A549 (cell line): ENCODE measurements at regions not wholly inside any gene's neighbourhood (a gene's known extent, or its start where the extent isn't known, plus 50 kb on each side); places are given as distances from the start of the nearest gene placed in this dataset.

Experiments used
- ATAC-seq, 2 experiments: fragments of 200-7000 bp in 1 of 2; fragments of >200 bp in 1 of 2; cut with Nextera tagmentation in 1 of 2; cut with Tn5 transposase in 1 of 2; 3 replicates each; pipeline versions ENCODE4 v1.8.0 to v1.9.1; 2018 to 2020; ENCODE audit warnings: mild to moderate bottlenecking in 1 of 2, moderate library complexity in 1 of 2
- CTCF ChIA-PET: fragments of 300-600 bp; sonication (Branson Sonifier 250); formaldehyde crosslinking; extraction: SDS; loops from one replicate; lab custom pipeline; 2021; ENCODE audit warnings: antibody characterized with exemption, inconsistent platforms; lab: Yijun Ruan, JAX
- POLR2A ChIA-PET: fragments of 350-600 bp; formaldehyde crosslinking; extraction: SDS; loops from one replicate; lab custom pipeline; 2021; ENCODE audit warnings: antibody characterized with exemption, inconsistent platforms; lab: Yijun Ruan, JAX
- DNase-seq, 2 experiments: peaks; one replicate each; pipeline versions ENCODE4 v3.0.0 to v3.0.0-alpha.2; 2011 to 2016; ENCODE audit warnings: low read depth in 1 of 2, low spot score in 1 of 2
- FAIRE-seq: peaks from 2 replicates; lab custom pipeline; 2011; peaks lifted over from hg19 to GRCh38; lab: Jason Lieb, UNC
- H3K27ac ChIP-seq, 2 experiments: fragments of >200 bp; sonication (Bioruptor Twin); formaldehyde crosslinking; 3 replicates each; pipeline ENCODE4 v1.5.1; 2016 to 2017
- H3K4me1 ChIP-seq: fragments of >200 bp; sonication (Bioruptor Twin); formaldehyde crosslinking; 3 replicates; pipeline ENCODE4 v1.6.1; 2016
- H3K4me2 ChIP-seq: fragments of >200 bp; sonication (Bioruptor Twin); formaldehyde crosslinking; 3 replicates; pipeline ENCODE4 v1.6.1; 2016
- H3K4me3 ChIP-seq: fragments of >200 bp; sonication (Bioruptor Twin); formaldehyde crosslinking; 3 replicates; pipeline ENCODE4 v1.5.1; 2016
- H3K9me3 ChIP-seq: fragments of >200 bp; sonication (Bioruptor Twin); formaldehyde crosslinking; 3 replicates; pipeline ENCODE4 v1.6.1; 2016
- BCL3 ChIP-seq: fragments of >200 bp; sonication (Bioruptor Twin); formaldehyde crosslinking; IDR thresholded peaks from 3 replicates; pipeline ENCODE4 v1.6.1; 2016
- CBX8 ChIP-seq: fragments of 200-600 bp; sonication (generic); IDR thresholded peaks from 2 replicates; pipeline ENCODE4 v1.6.1; 2016
- CHD2 ChIP-seq: fragments of 150-350 bp; IDR thresholded peaks from 2 replicates; pipeline ENCODE4 v1.6.1; 2014; ENCODE audit warnings: low read length; ENCODE audit not compliant: partially characterized antibody
- CTCF ChIP-seq: fragments of >200 bp; sonication (Bioruptor Twin); formaldehyde crosslinking; IDR thresholded peaks from 3 replicates; pipeline ENCODE4 v1.5.1; 2016
- E2F6 ChIP-seq: IDR thresholded peaks from 2 replicates; pipeline ENCODE4 v1.6.1; 2012; ENCODE audit warnings: low read depth, borderline replicate concordance
- ELK1 ChIP-seq: fragments of 150-350 bp; IDR thresholded peaks from 2 replicates; pipeline ENCODE4 v1.6.1; 2014; ENCODE audit warnings: low read depth, mild to moderate bottlenecking, low read length
- GATA3 ChIP-seq: IDR thresholded peaks from 2 replicates; pipeline ENCODE4 v1.6.1; 2012; ENCODE audit warnings: borderline replicate concordance
- HES2 ChIP-seq: fragments of >200 bp; sonication (Bioruptor Twin); formaldehyde crosslinking; IDR thresholded peaks from 2 replicates; pipeline ENCODE4 v1.6.1; 2016
- HEYL ChIP-seq: fragments of 250-450 bp; sonication (Bioruptor Pico); IDR thresholded peaks from 2 replicates; pipeline ENCODE4 v1.8.0; 2021; ENCODE audit warnings: mild to moderate bottlenecking, moderate library complexity
- HOXB13 ChIP-seq: fragments of 250-450 bp; sonication (Bioruptor Pico); IDR thresholded peaks from 2 replicates; pipeline ENCODE4 v1.5.0; 2020; ENCODE audit warnings: low read depth, mild to moderate bottlenecking, moderate library complexity
- JUN ChIP-seq, 2 experiments: fragments of >200 bp; sonication (Bioruptor Twin); formaldehyde crosslinking; IDR thresholded peaks; 2 replicates in 1 of 2; 3 replicates in 1 of 2; pipeline ENCODE4 v1.6.1; 2016 to 2017
- JUNB ChIP-seq: fragments of >200 bp; sonication (Bioruptor Twin); formaldehyde crosslinking; IDR thresholded peaks from 2 replicates; pipeline ENCODE4 v1.6.1; 2016
- KDM1A ChIP-seq: fragments of 200-600 bp; sonication (generic); IDR thresholded peaks from 2 replicates; pipeline ENCODE4 v1.6.1; 2016; ENCODE audit warnings: low read depth, mild to moderate bottlenecking
- MAX ChIP-seq: IDR thresholded peaks from 2 replicates; pipeline ENCODE4 v1.6.1; 2012
- MYC ChIP-seq: IDR thresholded peaks from 2 replicates; pipeline ENCODE4 v1.6.1; 2012; ENCODE audit warnings: mild to moderate bottlenecking, inconsistent platforms, low read length, improper control_type of control experiment, borderline replicate concordance
- NPAS2 ChIP-seq: fragments of 250-450 bp; sonication (Bioruptor Pico); IDR thresholded peaks from 2 replicates; pipeline ENCODE4 v1.8.0; 2022; ENCODE audit warnings: mild to moderate bottlenecking, moderate library complexity, borderline replicate concordance
- NR3C1 ChIP-seq: fragments of >200 bp; sonication (Bioruptor Twin); formaldehyde crosslinking; IDR thresholded peaks from 3 replicates; pipeline ENCODE4 v1.6.1; 2017
- RARB ChIP-seq: fragments of 250-450 bp; sonication (Bioruptor Pico); IDR thresholded peaks from 2 replicates; pipeline ENCODE4 v1.8.0; 2021; ENCODE audit warnings: mild to moderate bottlenecking, moderate library complexity
- REST ChIP-seq: fragments of 200-600 bp; sonication (generic); IDR thresholded peaks from 2 replicates; pipeline ENCODE4 v1.6.1; 2016; ENCODE audit warnings: antibody characterized with exemption, mild to moderate bottlenecking, moderate library complexity
- RFX5 ChIP-seq: fragments of 450-650 bp; IDR thresholded peaks from 2 replicates; pipeline ENCODE4 v1.7.1; 2014; ENCODE audit warnings: antibody characterized with exemption, mild to moderate bottlenecking, moderate library complexity
- TP53 ChIP-seq: fragments of 250-450 bp; sonication (Bioruptor Pico); IDR thresholded peaks from 2 replicates; pipeline ENCODE4 v1.5.0; 2021; ENCODE audit warnings: mild to moderate bottlenecking, moderate library complexity
- ZC3H11A ChIP-seq: fragments of 450-650 bp; IDR thresholded peaks from 2 replicates; pipeline ENCODE4 v1.6.1; 2014; ENCODE audit warnings: antibody characterized with exemption, mild to moderate bottlenecking
- WGBS: methylation state at CpG from one replicate; pipeline ENCODE4 v1.1.6; 2017; ENCODE audit errors: missing lambda C conversion rate; 5-methylcytosine and 5-hydroxymethylcytosine counted together

GRCh38 chr16:27620541-27620940, 70.6 kb downstream of the KATNIP start:
- H3K9me3 ChIP-seq: no peaks in the 10 kb centered on the region
- no peak overlapping the region for H3K4me2 ChIP-seq
- CTCF ChIA-PET: interaction anchor here (1.3 kb wide), 1 partner anchor 450 kb away, joined by 4 read pairs; no protein-coding TSS in a partner anchor
- no peak for TF ChIP-seq JUN (IDR thresholded peaks at IDR 0.05)
- no peak for TF ChIP-seq MYC
- TF ChIP-seq GATA3: no peak
- TF ChIP-seq NPAS2 (CRISPR knock-in tag): no peak
- TF ChIP-seq BCL3: no peak
- no peak for TF ChIP-seq RFX5
- no peak for TF ChIP-seq JUNB
- TF ChIP-seq ZC3H11A: no peak
- TF ChIP-seq TP53: no peak
- no peak for TF ChIP-seq CTCF
- TF ChIP-seq REST: no peak
- TF ChIP-seq NR3C1: no peak
- TF ChIP-seq KDM1A: no peak
- TF ChIP-seq CHD2: no peak
- ATAC-seq: no peak
- H3K27ac ChIP-seq: no peak overlapping the region
- no peak for DNase-seq
- 87% methylated on average over 4 of the region's 4 CpGs for WGBS
- POLR2A ChIA-PET: no interaction called here
- no peaks in the 10 kb centered on the region for H3K4me1 ChIP-seq
- no peak for FAIRE-seq
- no peak overlapping the region for H3K4me3 ChIP-seq

- no peaks in the 10 kb centered on the region for H3K4me1 ChIP-seq
- H3K4me3 ChIP-seq: no peak overlapping the region
- ChIA-PET POLR2A (no interaction called here), CTCF (interaction anchor here (1.0 kb wide), 1 partner anchor 16 kb away, joined by 5 read pairs; no protein-coding TSS in a partner anchor)
- H3K9me3 ChIP-seq: no peaks in the 10 kb centered on the region
- TF ChIP-seq BCL3: no peak
- no peak for TF ChIP-seq CTCF
- TF ChIP-seq ELK1: no peak
- TF ChIP-seq HES2: no peak
- no peak for TF ChIP-seq CBX8
- TF ChIP-seq GATA3: no peak
- TF ChIP-seq MAX: no peak
- TF ChIP-seq E2F6: no peak
- no peak for TF ChIP-seq NR3C1
- TF ChIP-seq JUN (IDR thresholded peaks at IDR 0.05): no peak
- TF ChIP-seq KDM1A: no peak
- no peak for TF ChIP-seq HOXB13
- no peak for TF ChIP-seq HEYL
- no peak for TF ChIP-seq RARB (CRISPR knock-in tag)
- H3K27ac ChIP-seq: no peak overlapping the region
- FAIRE-seq (no peak), ATAC-seq (no peak), DNase-seq (no peak)
- no peak overlapping the region for H3K4me2 ChIP-seq
- WGBS: 87% methylated on average over 12 of the region's 12 CpGs
Observed at GRCh38 chr16:27624154-27625049, 74.5 kb downstream of the KATNIP start.
